COLO668 (cell line): ENCODE measurements at regions not wholly inside any gene's neighbourhood (a gene's known extent, or its start where the extent isn't known, plus 50 kb on each side); places are given as distances from the start of the nearest gene placed in this dataset.
"Not testable (repeated sequence)": the region's sequence is repeated elsewhere in the genome, so short reads cannot be mapped to it uniquely, and the experiment has no call there.

Source experiments
- DNase-seq: peaks from one replicate; lab custom pipeline; 2025; ENCODE audit not compliant: unreplicated experiment; lab: John Stamatoyannopoulos, UW

GRCh38 chr9:28946648-28947047 lies 1373.4 kb upstream of the C9orf72 start:
- no peak for DNase-seq

GRCh38 chr9:28951945-28952344 lies 1378.7 kb upstream of the C9orf72 start:
- no peak for DNase-seq

- peak; percentile 12 for DNase-seq
Measured at GRCh38 chr9:28956116-28956880, 1383.0 kb upstream of the C9orf72 start.

GRCh38 chr9:28960602-28961001 lies 1387.3 kb upstream of the C9orf72 start:
- DNase-seq = no peak

- DNase-seq = no peak
Measured at GRCh38 chr9:28961623-28962022, 1388.3 kb upstream of the C9orf72 start.

- DNase-seq = no peak
Measured at GRCh38 chr9:28967226-28967625, 1393.9 kb upstream of the C9orf72 start.

- DNase-seq = no peak
Measured at GRCh38 chr9:28970241-28970654, 1397.0 kb upstream of the C9orf72 start.

- no peak for DNase-seq
Measured at GRCh38 chr9:28971881-28972280, 1398.6 kb upstream of the C9orf72 start.

GRCh38 chr9:28976250-28976649 lies 1403.0 kb upstream of the C9orf72 start:
- no peak for DNase-seq

GRCh38 chr9:28976684-28977083 lies 1403.4 kb upstream of the C9orf72 start:
- no peak for DNase-seq

GRCh38 chr9:28981129-28981528 lies 1407.8 kb upstream of the C9orf72 start:
- DNase-seq = no peak

- no peak for DNase-seq
Measured at GRCh38 chr9:28981711-28982110, 1408.4 kb upstream of the C9orf72 start.

GRCh38 chr9:28984016-28984415 lies 1410.7 kb upstream of the C9orf72 start:
- no peak for DNase-seq

GRCh38 chr9:28990009-28990408 lies 1416.7 kb upstream of the C9orf72 start:
- not testable (repeated sequence) for DNase-seq

- DNase-seq = no peak
Measured at GRCh38 chr9:28999057-28999456, 1425.8 kb upstream of the C9orf72 start.

GRCh38 chr9:28999806-29000205 lies 1426.5 kb upstream of the C9orf72 start:
- DNase-seq = no peak

- no peak for DNase-seq
Measured at GRCh38 chr9:29001006-29001405, 1427.7 kb upstream of the C9orf72 start.

- DNase-seq = no peak
Measured at GRCh38 chr9:29004988-29005387, 1431.7 kb upstream of the C9orf72 start.

GRCh38 chr9:29006628-29007027 lies 1433.3 kb upstream of the C9orf72 start:
- peak; percentile 40 for DNase-seq

- DNase-seq = no peak
Measured at GRCh38 chr9:29012911-29013310, 1439.6 kb upstream of the C9orf72 start.

- DNase-seq = no peak
Measured at GRCh38 chr9:29021632-29022031, 1448.4 kb upstream of the C9orf72 start.

GRCh38 chr9:29038332-29038731 lies 1465.1 kb upstream of the C9orf72 start:
- DNase-seq = no peak

- no peak for DNase-seq
Measured at GRCh38 chr9:29039258-29039657, 1466.0 kb upstream of the C9orf72 start.
